ENCODE measurements at regions not wholly inside any gene's neighbourhood (a gene's known extent, or its start where the extent isn't known, plus 50 kb on each side); places are given as distances from the start of the nearest gene placed in this dataset.

- TF ChIP-seq ZSCAN20 (CRISPR knock-in tag; IDR thresholded peaks at IDR 0.05; ENCODE audit: borderline replicate concordance): no peak
- TF ChIP-seq FUBP1 (CRISPR knock-in tag; IDR thresholded peaks at IDR 0.05; ENCODE audit: borderline replicate concordance): no peak
- TF ChIP-seq ZNF17 (CRISPR knock-in tag; IDR thresholded peaks at IDR 0.05): no peak
- no peak for TF ChIP-seq RCOR2 (CRISPR knock-in tag; IDR thresholded peaks at IDR 0.05)
- no peak for TF ChIP-seq TP53 (CRISPR knock-in tag; conservative IDR thresholded peaks at IDR 0.05)
- no peak for TF ChIP-seq ZEB1 (IDR thresholded peaks at IDR 0.05; ENCODE audit: insufficient replicate concordance, low read depth)
- TF ChIP-seq CTCF (CRISPR knock-in tag; IDR thresholded peaks at IDR 0.05): no peak
- no peak for TF ChIP-seq LRRFIP1 (CRISPR knock-in tag; conservative IDR thresholded peaks at IDR 0.05)
Measured at GRCh38 chr2:66283787-66284186, 151.1 kb upstream of the MEIS1 start.
